HG02938 (cell line): ENCODE measurements at regions not wholly inside any gene's neighbourhood (a gene's known extent, or its start where the extent isn't known, plus 50 kb on each side); places are given as distances from the start of the nearest gene placed in this dataset.

Experiments
- ATAC-seq: cut with Tn5 transposase; IDR thresholded peaks from one replicate; pipeline ENCODE4 v1.9.1; 2021; ENCODE audit warnings: mild to moderate bottlenecking, moderate library complexity; ENCODE audit not compliant: unreplicated experiment

DNA sequence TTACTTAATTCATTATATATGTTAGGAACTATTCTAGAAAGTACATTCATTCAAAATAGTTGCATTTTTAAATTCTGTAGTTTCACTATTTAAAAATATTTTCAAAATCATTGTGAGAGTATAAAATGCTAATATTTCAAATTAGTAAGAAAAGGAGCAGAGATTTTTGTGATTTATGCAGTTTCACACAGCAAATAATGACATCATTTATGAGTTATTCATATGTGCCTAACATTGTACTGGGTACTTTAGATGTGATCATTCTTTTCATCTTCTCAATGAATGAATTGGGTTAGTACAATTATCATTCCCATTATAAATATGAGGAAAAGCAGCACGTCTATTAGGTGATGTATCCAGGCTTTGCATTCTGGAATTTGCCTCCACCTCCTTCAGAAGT lies 1451.0 kb upstream of the IGFBP7 start:
- ATAC-seq, result no peak

DNA sequence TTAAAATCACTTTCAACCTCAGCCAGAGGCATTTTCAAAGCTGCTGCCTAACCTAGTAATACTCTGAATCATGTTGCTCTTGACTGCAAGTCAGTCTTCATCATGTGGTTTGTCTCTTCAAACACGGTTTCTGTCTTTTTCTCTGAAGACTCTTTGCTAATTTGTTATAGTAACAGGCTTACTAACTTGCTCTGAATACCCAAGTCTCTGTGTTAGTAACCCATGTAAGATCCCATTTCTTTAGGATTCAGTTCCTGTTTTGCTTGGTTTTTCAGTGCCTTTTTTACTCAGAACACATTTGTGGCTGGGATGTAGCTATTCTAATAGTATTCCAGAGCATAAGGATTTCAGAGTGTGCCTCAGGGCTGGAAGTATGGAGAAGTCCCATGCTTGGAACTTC lies 1450.6 kb upstream of the IGFBP7 start:
- no peak for ATAC-seq

DNA sequence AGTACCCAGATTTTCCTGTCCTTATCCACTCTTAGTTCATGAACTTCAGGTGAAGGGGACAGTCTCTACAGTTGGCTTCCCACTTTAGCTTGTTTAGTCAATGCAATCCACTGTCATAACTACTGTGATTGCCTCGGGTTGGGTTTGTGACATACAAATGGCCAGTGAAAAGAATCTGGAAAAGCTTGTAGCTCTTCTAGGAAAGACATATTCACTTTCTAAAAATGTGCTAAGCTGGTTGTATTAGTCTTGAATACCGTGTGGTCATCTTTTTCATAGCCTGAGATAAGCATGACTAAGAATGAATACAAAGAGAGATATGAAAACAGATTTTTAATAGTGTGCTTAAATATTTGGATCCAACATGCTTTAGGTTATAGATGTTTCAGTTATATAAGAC lies 1443.5 kb upstream of the IGFBP7 start:
- no peak for ATAC-seq

DNA sequence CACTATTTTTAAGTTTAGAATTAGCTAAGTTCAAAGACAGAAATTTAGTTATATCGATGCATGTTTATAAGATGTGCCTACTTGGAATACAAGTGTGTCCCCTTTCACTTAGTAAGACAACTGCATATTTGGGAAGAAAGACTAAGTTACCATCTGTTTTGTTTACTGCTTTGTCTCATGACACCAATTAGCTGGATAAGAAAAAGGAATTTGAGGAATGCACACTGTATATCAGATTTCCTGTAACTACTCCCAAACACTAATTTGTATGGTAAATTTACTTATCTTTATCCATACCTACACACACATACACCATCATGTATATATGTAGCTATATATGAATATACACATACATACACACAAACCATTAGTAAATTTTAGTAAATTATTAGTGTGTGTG lies 1442.8 kb upstream of the IGFBP7 start:
- ATAC-seq, result no peak

DNA sequence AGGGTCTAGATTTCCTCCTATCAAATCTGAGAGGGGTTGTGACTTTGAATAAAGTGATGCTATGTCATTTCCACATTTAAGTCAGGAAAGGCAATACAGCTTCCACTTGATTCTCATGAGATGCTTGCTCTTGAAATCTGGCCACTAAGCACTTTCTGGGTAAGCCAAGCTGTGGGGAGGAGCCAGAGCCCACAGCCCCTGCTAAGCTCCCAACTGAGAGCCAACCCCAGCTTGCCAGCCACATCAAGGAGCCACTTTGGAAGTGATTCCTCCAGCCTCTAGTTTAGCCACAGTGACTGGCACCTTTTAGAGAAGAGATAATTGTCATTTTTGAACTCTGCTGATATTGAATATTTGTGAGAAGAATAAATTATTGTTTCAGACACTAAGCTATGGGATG lies 1441.5 kb upstream of the IGFBP7 start:
- no peak for ATAC-seq

DNA sequence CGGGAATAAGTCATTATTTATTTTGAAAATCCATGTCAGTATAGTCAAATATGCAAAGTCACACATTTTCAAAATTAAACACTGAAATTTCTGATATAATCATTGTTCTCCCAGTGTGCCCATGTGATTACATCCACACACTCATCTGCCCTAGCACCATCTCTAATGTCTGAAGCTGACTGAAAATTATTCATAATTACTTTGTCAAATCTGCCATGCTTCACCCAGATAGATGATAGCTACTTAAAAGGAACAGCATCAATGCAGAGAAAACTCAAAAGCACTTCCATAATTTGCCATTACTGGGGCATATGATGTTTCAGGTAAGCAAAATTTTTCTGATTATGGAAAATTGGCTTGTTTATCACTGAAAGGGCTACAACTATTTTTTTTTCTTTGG lies 1433.3 kb upstream of the IGFBP7 start:
- ATAC-seq, result no peak

DNA sequence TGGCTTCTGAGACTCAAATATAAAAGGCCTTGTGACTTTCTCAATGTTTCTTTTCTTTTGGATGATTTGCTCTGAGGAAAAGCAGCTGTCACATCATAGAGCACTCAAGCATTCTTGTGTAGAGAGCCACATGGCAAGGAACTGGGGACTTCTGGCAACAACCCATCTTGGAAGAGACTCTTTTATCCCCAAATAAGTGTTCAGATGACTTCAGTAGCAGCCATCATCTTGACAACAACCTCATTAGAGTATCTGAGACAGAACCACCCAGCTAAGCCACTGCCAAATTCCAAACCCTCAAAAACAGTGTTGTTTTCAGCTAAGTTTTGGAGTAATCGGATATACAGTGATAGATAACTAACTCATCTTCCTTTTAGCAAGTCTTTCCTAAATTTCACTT lies 1431.7 kb upstream of the IGFBP7 start:
- no peak for ATAC-seq

DNA sequence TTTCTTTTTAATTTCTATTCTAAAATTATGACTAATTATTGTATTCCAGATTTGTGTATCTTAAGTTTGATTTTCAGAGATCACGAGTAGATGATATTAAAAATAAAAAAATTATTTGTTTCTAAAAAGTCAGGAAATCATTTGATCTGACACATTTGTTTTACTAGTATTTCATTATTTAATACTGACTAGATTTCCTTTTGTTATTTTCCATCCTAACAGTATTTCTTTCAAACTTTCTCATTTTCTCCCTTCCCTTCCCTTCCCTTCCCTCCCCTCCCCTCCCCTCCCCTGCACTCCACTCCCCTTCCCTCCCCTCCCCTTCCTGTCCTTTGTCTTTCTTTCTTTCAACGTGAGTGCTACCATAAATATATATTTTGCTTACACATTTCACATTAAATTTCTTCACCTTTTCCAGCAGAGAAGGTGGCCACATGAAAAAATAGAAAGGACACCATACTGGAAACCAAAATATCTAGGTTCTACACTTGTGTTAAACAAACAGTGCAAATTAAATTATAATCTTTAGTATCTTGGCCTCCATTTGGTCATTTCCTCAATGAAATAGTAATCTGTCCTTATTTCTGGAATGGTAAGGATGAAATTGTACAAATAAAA lies 1412.7 kb upstream of the IGFBP7 start:
- no peak for ATAC-seq

DNA sequence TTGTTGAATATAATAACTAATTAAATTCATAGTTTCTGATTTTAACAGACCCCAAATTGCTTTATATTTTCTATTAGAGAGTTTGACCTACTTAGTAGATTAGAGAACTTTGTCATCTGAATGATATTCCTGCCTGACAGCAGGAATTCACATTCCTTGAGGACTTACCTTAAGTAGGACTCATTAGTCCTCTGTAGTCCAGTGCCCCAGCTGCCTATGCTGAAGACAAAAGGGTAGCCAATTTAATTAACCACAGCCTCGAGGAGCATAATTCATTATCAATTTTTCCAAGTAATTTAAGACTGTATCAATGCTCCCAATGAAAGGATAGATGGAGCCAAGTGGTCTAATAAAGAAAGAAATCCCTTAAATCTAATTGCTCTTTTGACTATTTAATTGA lies 1405.0 kb upstream of the IGFBP7 start:
- no peak for ATAC-seq

DNA sequence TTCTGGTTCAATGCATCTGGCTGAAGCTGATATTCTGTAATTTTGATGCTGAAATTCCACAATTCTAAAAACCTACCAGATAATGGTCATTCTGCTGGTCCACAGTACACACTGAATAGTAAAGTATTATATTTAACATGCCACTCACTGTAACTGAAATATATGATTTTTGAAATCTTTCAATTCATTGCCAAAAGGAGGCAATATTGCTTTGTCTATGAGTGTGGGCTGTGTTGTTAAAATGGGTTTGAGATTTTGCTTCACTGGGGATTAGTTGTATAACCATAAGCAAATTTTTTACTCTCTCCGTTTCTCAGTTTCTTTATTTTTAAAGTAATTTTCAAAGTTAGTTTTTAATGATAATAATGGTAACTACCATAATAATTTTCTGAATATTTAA lies 1404.1 kb upstream of the IGFBP7 start:
- ATAC-seq, result no peak

DNA sequence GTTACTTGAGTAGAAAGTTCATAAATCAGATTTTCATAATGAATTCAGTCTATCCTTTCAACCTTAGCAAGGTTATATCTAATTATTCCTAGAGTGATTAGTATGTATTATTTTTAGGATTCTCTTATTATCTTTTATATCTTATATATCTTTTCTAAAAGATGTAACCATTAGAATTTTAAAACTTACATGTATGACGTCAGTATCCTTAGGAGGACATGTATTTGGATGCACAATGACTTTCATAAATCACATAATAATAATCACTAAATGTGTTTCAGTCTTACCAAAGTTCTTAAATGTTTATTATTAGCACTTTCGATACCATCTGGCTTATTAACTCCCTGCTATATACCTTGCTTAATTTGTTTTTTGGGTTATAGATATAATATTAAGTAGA lies 1400.5 kb upstream of the IGFBP7 start:
- ATAC-seq, result no peak

DNA sequence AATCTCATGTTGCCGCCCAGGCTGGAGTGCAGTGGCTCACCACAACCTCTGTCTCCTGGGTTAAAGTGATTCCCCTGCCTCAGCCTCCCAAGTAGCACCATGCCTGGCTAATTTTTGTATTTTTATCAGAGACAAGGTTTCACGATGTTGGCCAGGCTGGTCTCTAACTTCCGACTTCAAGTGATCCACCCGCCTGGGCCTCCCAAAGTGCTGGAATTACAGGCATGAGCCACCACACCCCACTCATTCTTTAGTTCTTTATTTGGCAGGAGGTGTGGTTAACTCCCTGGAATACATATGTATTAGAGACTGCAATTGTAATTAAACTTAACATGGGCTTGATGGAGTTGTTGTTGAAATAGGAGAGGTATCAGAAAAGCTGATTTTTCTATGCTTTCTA lies 1396.9 kb upstream of the IGFBP7 start:
- no peak for ATAC-seq

DNA sequence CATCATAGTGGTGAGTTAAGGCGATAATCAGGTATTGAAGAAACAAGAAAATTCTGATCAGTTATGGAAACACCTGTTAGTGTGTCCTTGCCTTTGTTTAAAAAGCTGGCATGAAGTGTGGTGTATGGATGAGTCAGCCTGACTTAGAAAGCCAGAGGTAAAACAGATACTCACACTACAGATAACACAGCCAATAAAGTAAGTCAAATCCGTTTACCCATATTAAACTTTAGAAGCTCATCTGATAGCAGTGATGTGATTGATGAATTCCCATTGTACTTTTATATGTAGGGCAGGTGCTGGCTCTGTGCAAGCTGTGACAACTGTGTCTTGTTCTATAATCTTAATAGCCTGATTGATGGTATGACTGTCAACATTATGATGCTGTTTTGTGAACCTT lies 1392.7 kb upstream of the IGFBP7 start:
- no peak for ATAC-seq

DNA sequence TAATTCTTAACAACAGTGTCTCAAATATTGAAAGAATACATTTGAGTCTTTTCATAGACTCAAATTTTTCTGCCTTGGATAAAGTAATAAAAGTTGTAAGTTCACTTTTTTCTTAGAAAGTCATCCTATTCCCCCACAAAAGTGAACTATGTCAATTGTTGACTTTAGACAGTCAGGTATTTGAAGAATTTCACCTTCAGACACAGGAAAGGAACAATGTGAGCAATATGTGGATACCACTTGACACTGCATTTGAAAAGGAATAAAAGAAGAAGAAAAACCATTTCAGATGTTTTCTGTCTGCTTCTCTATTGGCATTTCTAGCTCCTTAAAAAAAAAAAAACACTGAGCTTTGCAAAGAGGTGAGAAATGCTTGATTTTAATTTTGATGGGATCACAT lies 1389.0 kb upstream of the IGFBP7 start:
- no peak for ATAC-seq

DNA sequence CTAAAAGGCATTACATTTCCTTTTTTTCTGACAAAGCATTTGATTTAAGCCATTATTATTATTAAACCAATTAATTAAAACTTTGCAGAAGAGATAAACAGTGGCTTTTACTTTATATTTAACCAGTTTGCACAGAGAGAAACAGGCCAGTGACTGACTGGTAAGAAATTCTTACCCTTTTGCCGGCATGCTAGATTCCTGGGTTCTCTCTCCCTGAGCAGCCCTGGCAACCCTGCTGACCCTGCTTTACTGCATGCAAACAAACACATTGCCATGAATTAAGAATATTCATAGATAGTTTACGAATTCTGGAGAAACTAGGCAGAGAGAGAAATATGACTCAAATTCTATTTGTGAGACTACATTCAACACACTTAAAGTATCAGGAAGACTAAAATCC lies 1381.4 kb upstream of the IGFBP7 start:
- no peak for ATAC-seq

DNA sequence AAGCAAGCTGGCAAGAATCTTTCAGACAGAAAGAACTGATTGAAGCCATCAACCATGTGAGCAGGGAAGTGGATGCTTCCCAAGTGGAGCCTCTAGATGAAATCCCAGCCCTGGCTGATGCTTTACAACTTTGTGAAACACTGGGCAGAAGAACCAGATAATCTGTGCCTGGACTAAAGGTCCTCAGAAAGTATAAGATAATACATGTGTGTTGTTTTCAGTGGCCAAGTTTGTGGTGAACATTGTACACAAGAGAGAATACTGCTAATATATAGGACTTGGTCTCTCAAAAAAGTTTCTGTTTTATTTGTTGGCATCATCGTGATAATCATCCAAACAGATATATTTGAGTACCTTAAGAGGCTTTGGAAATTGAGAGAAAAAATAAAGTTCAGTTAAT lies 1367.8 kb upstream of the IGFBP7 start:
- no peak for ATAC-seq

DNA sequence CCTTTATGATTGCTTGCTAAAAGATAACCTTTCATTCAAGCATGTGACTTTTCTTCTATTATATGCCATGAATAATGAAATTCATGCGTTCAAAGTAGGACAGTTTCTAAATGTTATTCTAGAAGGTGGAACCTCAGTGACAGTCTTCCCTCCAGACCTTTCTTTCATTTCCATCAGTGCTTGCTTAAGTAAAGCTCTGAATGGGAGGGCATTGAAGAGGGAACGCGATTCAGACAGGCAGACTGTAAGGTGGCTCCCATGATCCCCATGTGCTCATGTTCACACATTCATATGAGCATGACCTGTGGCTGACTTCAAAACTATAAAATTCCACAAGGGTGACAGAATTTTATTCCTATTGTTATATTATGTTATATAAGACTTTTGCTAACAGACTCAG lies 1367.3 kb upstream of the IGFBP7 start:
- no peak for ATAC-seq

DNA sequence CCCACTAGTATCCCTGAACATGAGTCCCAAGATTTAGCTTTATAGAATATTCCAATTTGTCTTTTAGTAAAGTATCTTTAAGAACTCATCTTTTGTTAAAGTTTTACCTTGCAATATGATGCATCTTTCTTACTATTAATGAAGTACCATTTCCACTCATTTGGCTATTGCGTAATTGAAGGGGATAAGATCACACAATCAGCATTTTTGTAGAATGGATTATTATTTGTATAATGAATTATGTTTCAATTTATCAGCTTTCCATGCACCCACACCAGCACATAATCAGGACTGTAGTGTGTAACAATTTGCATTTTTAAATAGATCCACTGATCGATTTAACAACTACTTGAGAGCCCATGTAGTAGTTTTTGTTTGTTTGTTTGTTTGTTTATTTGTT lies 1364.9 kb upstream of the IGFBP7 start:
- no peak for ATAC-seq

DNA sequence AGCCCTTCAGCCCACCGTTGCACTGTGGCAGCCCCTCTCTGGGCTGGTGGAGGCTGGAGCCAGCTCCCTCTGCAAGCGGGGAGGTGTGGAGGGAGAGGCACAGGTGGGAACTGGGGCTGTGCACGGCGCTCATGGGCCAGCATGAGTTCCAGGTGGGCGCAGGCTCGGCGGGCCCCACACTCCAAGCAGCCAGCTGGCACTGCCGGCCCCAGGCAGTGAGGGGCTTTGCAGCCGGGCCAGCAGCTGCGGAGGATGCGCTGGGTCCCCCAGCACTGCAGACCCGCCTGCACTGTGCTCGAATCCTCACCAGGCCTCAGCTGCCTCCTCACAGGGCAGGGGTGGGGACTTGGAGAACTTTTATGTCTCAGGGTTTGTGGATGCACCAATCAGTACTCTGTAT lies 1354.8 kb upstream of the IGFBP7 start:
- no peak for ATAC-seq

DNA sequence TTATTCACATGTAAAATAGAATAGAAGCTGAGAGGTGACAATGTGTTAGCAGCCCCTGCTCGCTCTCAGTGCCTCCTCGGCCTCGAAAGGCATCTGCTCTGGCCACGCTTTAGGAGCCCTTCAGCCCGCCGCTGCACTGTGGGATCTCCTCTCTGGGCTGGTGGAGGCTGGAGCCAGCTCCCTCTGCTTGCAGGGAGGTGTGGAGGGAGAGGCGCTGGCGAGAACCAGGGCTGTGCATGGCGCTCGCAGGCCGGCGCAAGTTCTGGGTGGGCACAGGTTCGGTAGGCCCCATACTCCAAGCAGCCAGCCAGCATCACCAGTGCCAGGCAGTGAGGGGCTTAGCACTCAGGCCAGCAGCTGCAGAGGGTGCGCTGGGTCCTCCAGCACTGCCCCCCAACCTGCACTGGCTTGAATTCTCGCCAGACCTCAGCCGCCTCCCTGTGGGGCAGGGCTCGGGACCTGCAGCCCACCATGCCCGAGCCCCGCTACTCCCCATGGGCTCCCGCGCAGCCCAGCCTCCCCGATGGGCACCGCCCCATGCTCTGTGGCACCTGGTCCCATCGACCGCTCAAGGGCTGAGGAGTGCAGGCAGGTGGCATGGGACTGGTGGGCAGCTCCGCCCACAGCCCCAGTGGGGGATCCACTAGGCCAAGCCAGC lies 1346.7 kb upstream of the IGFBP7 start:
- ATAC-seq, result no peak

DNA sequence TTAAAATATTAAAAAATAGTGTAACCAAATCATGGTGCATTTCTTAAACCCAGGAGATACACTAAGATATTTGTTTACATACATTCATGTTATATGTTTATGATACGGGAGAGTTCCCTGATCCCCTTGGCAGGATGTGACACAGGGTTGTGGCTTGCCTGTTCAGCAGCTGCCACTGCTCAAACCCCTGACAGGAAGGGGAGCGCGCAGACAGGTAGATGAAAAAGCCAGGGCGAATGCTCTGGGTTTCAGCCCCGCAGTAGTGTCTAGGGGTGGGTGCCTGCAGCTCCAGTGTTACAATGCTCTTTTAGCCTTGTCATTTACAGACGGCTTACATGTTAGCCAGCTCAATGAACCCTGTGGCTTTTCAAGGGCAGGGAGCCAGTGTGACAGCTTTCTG lies 1343.8 kb upstream of the IGFBP7 start:
- peak; percentile 64 for ATAC-seq

DNA sequence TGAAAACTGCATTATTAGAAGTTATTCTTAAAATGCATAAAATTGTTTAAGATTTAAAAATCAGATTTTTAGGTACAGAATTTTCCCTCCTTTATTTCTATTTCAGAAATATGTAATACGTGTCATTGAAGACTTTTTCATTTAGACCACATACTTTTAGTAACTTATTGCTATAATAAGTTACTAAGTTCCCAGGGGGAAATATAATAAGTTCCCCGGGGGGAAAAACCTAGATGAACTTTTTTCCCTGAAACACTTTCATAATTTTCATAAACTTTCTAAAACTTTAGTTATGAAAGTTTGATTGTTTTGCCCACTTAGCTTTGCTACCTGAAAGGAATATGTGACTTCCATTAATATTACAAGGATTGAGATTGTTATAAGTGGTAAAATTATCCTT lies 1341.5 kb upstream of the IGFBP7 start:
- no peak for ATAC-seq

DNA sequence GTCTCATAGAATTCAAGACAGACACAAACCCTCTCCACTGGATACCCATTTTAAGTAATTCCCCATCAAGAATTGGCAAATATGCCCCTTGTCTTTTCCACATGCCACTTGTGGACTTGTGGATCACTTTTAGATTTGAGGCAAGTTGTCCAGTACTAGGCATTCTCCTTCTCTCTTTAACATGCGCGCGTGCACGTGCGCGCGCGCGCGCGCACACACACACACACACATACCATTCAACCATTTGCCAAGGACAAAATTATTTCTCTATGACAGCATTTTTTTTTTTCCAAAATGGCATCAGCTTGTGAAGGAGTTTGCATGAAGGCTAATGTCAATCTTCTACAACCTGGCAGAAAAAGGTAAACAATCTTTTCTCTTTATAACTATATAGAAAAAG lies 1325.7 kb upstream of the IGFBP7 start:
- ATAC-seq, result no peak
